ENCODE measurements at regions not wholly inside any gene's neighbourhood (a gene's known extent, or its start where the extent isn't known, plus 50 kb on each side); places are given as distances from the start of the nearest gene placed in this dataset.
A peak's percentile ranks its signal among the peaks of the same experiment; 100 is the strongest.
"Not testable (repeated sequence)": the region's sequence is repeated elsewhere in the genome, so short reads cannot be mapped to it uniquely, and the experiment has no call there.

- no peak overlapping the region for H3K27ac Mint-ChIP-seq
- H3K36me3 Mint-ChIP-seq (ENCODE audit: low read depth) = no peaks in the 10 kb centered on the region
- H3K9me3 Mint-ChIP-seq = peaks cover 23% of the 10 kb centered on the region
- peaks cover 12% of the 10 kb centered on the region for H3K4me1 Mint-ChIP-seq (ENCODE audit: low read depth)
- no peak overlapping the region for H3K4me3 Mint-ChIP-seq
- no peak for DNase-seq (ENCODE audit: low spot score)
- H3K27me3 Mint-ChIP-seq (ENCODE audit: insufficient read depth) = peaks cover 3% of the 10 kb centered on the region
- intact Hi-C loops (cut with micrococcal nuclease) = no loop called here
These were observed 245.0 kb upstream of the B3GAT1 start for GRCh38 chr11:134656861-134657540.

GRCh38 chr11:134656086-134656840, 244.2 kb upstream of the B3GAT1 start:
- H3K4me3 Mint-ChIP-seq; H3K27me3 Mint-ChIP-seq (ENCODE audit: insufficient read depth); intact Hi-C loops (cut with micrococcal nuclease); DNase-seq (ENCODE audit: low spot score); H3K36me3 Mint-ChIP-seq (ENCODE audit: low read depth): not testable (repeated sequence)
- Mint-ChIP-seq H3K4me1 (ENCODE audit: low read depth) (peaks cover 12% of the 10 kb centered on the region), H3K9me3 (peaks cover 20% of the 10 kb centered on the region), H3K27ac (peak overlapping the region; percentile 34)

GRCh38 chr11:134655189-134655989, 243.3 kb upstream of the B3GAT1 start:
- Mint-ChIP-seq H3K9me3 (peaks cover 14% of the 10 kb centered on the region), H3K4me3 (no peak overlapping the region), H3K27ac (no peak overlapping the region), H3K4me1 (ENCODE audit: low read depth) (peaks cover 12% of the 10 kb centered on the region), H3K27me3 (ENCODE audit: insufficient read depth) (peaks cover 6% of the 10 kb centered on the region), H3K36me3 (ENCODE audit: low read depth) (no peaks in the 10 kb centered on the region)
- no peak for DNase-seq (ENCODE audit: low spot score)
- intact Hi-C loops (cut with micrococcal nuclease) = no loop called here

DNA sequence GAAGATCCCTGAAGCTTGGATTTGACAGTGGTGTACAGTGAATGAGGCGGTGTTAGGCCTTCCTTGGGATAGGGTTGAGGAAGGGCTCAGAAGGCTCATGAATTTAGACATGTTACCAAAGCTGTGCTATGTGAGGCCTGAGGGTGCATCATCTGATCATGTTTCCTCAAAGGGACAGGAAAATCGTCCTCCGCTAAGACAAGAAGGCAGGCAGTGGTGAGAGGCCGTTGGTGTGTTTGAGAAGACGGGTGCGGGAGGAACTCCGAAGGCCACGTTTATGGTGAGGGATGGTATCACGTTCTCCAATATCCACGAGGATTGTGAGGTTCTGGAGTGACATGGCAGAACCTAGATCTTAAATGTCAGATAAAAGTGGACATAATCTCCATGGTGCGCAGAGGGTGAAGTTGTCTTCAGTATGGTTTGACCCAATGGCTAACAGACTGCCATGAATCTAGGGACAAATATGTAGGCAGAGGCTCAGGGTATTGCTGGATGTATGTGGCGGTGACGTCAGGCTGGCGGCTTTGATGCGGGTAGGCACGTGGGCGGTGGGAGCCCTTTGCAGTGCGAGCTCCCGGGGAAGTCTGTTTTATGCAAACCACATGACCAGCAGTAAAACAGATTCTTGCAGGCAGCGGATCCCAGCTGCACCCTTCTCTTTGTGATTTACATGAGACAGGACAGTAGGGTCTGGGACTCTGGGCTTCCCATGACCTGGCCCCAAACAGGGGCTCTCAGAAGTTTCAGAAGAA, 242.3 kb upstream of the B3GAT1 start:
- DNase-seq (ENCODE audit: low spot score) = no peak
- H3K4me3 Mint-ChIP-seq = no peak overlapping the region

GRCh38 chr11:134652586-134653255, 240.7 kb upstream of the B3GAT1 start:
- DNase-seq (ENCODE audit: low spot score) = no peak
- Mint-ChIP-seq H3K4me3 (no peak overlapping the region), H3K36me3 (ENCODE audit: low read depth) (no peaks in the 10 kb centered on the region), H3K27ac (no peak overlapping the region), H3K27me3 (ENCODE audit: insufficient read depth) (peaks cover 18% of the 10 kb centered on the region), H3K9me3 (peaks cover 9% of the 10 kb centered on the region), H3K4me1 (ENCODE audit: low read depth) (peaks cover 12% of the 10 kb centered on the region)
- intact Hi-C loops (cut with micrococcal nuclease) = no loop called here

More for the DNA sequence above, 242.3 kb upstream of the B3GAT1 start:
- H3K27me3 Mint-ChIP-seq (ENCODE audit: insufficient read depth) = peaks cover 16% of the 10 kb centered on the region
- intact Hi-C loops (cut with micrococcal nuclease) = no loop called here
- H3K36me3 Mint-ChIP-seq (ENCODE audit: low read depth) = no peaks in the 10 kb centered on the region
- H3K27ac Mint-ChIP-seq = no peak overlapping the region
- H3K4me1 Mint-ChIP-seq (ENCODE audit: low read depth) = peaks cover 12% of the 10 kb centered on the region
- peaks cover 9% of the 10 kb centered on the region for H3K9me3 Mint-ChIP-seq

DNA sequence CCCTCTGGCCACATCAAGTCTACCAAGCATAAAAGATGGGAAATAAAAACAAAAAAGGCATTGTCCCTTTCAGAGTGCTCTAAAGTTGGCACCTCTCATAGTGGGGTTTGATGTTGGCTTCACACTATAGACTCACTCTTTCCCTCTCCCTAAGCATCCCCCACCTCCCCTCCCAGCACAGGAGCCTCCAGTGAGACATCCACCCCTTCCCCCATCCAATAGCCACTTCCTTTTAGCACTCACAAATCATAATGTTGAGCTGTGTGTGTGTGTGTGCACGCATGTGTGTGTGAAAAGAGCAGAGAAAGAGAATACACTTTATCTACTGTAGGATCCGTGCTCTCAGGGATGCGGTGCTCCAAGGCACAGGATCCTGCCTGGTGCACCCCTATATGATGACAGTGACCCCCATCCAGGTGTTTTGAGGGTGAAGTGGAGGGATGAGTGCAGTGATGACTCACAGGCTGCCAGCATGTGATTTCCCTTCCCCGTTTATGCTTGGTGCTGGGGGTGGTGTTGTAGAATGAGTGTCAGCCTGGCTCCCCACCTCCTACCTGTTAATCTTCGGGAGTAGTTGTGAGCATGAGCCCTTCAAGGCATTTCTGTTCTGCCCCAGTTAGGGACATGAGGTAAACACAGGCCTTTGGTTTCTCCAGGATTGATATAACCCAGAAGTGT, 235.2 kb upstream of the B3GAT1 start:
- intact Hi-C loops (cut with micrococcal nuclease) = no loop called here
- Mint-ChIP-seq H3K27ac (no peak overlapping the region), H3K9me3 (no peaks in the 10 kb centered on the region), H3K4me1 (ENCODE audit: low read depth) (no peaks in the 10 kb centered on the region), H3K27me3 (ENCODE audit: insufficient read depth) (peaks cover 26% of the 10 kb centered on the region), H3K36me3 (ENCODE audit: low read depth) (no peaks in the 10 kb centered on the region), H3K4me3 (no peak overlapping the region)
- no peak for DNase-seq (ENCODE audit: low spot score)

- H3K27me3 Mint-ChIP-seq (ENCODE audit: insufficient read depth) = peaks cover 24% of the 10 kb centered on the region
- no peak overlapping the region for H3K4me3 Mint-ChIP-seq
These were observed 234.5 kb upstream of the B3GAT1 start for GRCh38 chr11:134646561-134646960.

GRCh38 chr11:134645576-134645975, 233.5 kb upstream of the B3GAT1 start:
- DNase-seq (ENCODE audit: low spot score) = no peak
- H3K4me3 Mint-ChIP-seq = no peak overlapping the region
- H3K36me3 Mint-ChIP-seq (ENCODE audit: low read depth) = no peaks in the 10 kb centered on the region
- H3K27ac Mint-ChIP-seq = no peak overlapping the region
- no peaks in the 10 kb centered on the region for H3K4me1 Mint-ChIP-seq (ENCODE audit: low read depth)
- intact Hi-C loops (cut with micrococcal nuclease) = no loop called here
- H3K27me3 Mint-ChIP-seq (ENCODE audit: insufficient read depth) = peaks cover 24% of the 10 kb centered on the region
- no peaks in the 10 kb centered on the region for H3K9me3 Mint-ChIP-seq

More at GRCh38 chr11:134646561-134646960, 234.5 kb upstream of the B3GAT1 start:
- Mint-ChIP-seq H3K36me3 (ENCODE audit: low read depth) (no peaks in the 10 kb centered on the region), H3K4me1 (ENCODE audit: low read depth) (no peaks in the 10 kb centered on the region), H3K27ac (no peak overlapping the region), H3K9me3 (no peaks in the 10 kb centered on the region)
- intact Hi-C loops (cut with micrococcal nuclease) = no loop called here
- DNase-seq (ENCODE audit: low spot score) = no peak

- DNase-seq (ENCODE audit: low spot score) = no peak
- Mint-ChIP-seq H3K9me3 (no peaks in the 10 kb centered on the region), H3K4me3 (no peak overlapping the region), H3K27ac (no peak overlapping the region), H3K27me3 (ENCODE audit: insufficient read depth) (peaks cover 18% of the 10 kb centered on the region), H3K36me3 (ENCODE audit: low read depth) (no peaks in the 10 kb centered on the region), H3K4me1 (ENCODE audit: low read depth) (no peaks in the 10 kb centered on the region)
- intact Hi-C loops (cut with micrococcal nuclease) = no loop called here
These were observed 232.7 kb upstream of the B3GAT1 start for GRCh38 chr11:134644476-134645456.

- no peaks in the 10 kb centered on the region for H3K4me1 Mint-ChIP-seq (ENCODE audit: low read depth)
- no peaks in the 10 kb centered on the region for H3K9me3 Mint-ChIP-seq
- no peak overlapping the region for H3K27ac Mint-ChIP-seq
- no peak for DNase-seq (ENCODE audit: low spot score)
- intact Hi-C loops (cut with micrococcal nuclease) = no loop called here
- peaks cover 12% of the 10 kb centered on the region for H3K27me3 Mint-ChIP-seq (ENCODE audit: insufficient read depth)
- H3K36me3 Mint-ChIP-seq (ENCODE audit: low read depth) = no peaks in the 10 kb centered on the region
- H3K4me3 Mint-ChIP-seq = no peak overlapping the region
These were observed 231.3 kb upstream of the B3GAT1 start for GRCh38 chr11:134643115-134644012.
